H1 (cell line): ENCODE measurements at regions not wholly inside any gene's neighbourhood (a gene's known extent, or its start where the extent isn't known, plus 50 kb on each side); places are given as distances from the start of the nearest gene placed in this dataset.
A peak's percentile ranks its signal among the peaks of the same experiment; 100 is the strongest.

Source experiments
- CTCF ChIA-PET: fragments of 300-600 bp; sonication (Branson Sonifier 250); formaldehyde crosslinking; loops from one replicate; lab custom pipeline; 2021; ENCODE audit not compliant: partially characterized antibody; lab: Charles Lee
- POLR2A ChIA-PET: fragments of 300-600 bp; sonication (Branson Sonifier 250); formaldehyde crosslinking; loops from one replicate; lab custom pipeline; 2021; ENCODE audit warnings: inconsistent platforms; ENCODE audit not compliant: partially characterized antibody; lab: Charles Lee
- DNase-seq, 2 experiments: peaks; one replicate each; pipeline versions ENCODE4 v3.0.0 to v3.0.0-alpha.2; 2010 to 2022; ENCODE audit warnings: low spot score in 2 of 2, low read depth in 1 of 2, mixed read lengths in 1 of 2
- FAIRE-seq: peaks from 2 replicates; lab custom pipeline; 2011; peaks lifted over from hg19 to GRCh38; lab: Jason Lieb, UNC
- H2AFZ ChIP-seq: 2 replicates; pipeline ENCODE4 v1.8.1; 2012; ENCODE audit warnings: low read length, inconsistent platforms
- H2AK5ac ChIP-seq: 2 replicates; pipeline ENCODE4 v1.6.1; 2013; ENCODE audit warnings: low read depth, low read length
- H2BK120ac ChIP-seq: replicated peaks from 2 replicates; pipeline ENCODE3; 2013; ENCODE audit warnings: low read depth, low read length, inconsistent platforms
- H2BK12ac ChIP-seq: 2 replicates; pipeline ENCODE4 v1.6.1; 2013; ENCODE audit warnings: low read depth, low read length
- H2BK15ac ChIP-seq: 2 replicates; pipeline ENCODE4 v1.6.1; 2013; ENCODE audit warnings: low read length
- H2BK20ac ChIP-seq: 2 replicates; pipeline ENCODE4 v1.6.1; 2013; ENCODE audit warnings: low read length
- H2BK5ac ChIP-seq: 2 replicates; pipeline ENCODE4 v1.6.1; 2013; ENCODE audit warnings: low read depth, low read length
- H3K14ac ChIP-seq: 2 replicates; pipeline ENCODE4 v1.6.1; 2013; ENCODE audit warnings: inconsistent platforms; ENCODE audit not compliant: insufficient read length
- H3K18ac ChIP-seq: 2 replicates; pipeline ENCODE4 v1.6.1; 2013; ENCODE audit warnings: low read length; ENCODE audit errors: extremely low read depth
- H3K23ac ChIP-seq: 2 replicates; pipeline ENCODE4 v1.6.1; 2013; ENCODE audit warnings: inconsistent platforms; ENCODE audit not compliant: insufficient read length
- H3K23me2 ChIP-seq: 2 replicates; pipeline ENCODE4 v1.6.1; 2013; ENCODE audit warnings: low read depth, low read length
- H3K27ac ChIP-seq: 2 replicates; pipeline ENCODE4 v1.6.1; 2011; ENCODE audit warnings: low read depth, low read length, inconsistent platforms
- H3K27me3 ChIP-seq, 4 experiments: replicated peaks in 1 of 4; 1 replicate in 1 of 4; 2 replicates in 3 of 4; pipeline versions ENCODE4 v1.6.1 to v1.8.1; 2011 to 2013; ENCODE audit warnings: low read length in 3 of 4, mild to moderate bottlenecking in 3 of 4, inconsistent platforms in 2 of 4, mixed read lengths in 2 of 4, moderate library complexity in 1 of 4; ENCODE audit not compliant: control insufficient read depth in 3 of 4, insufficient read depth in 3 of 4; ENCODE audit errors: extremely low read depth in 1 of 4
- H3K36me3 ChIP-seq, 4 experiments: 2 replicates each; pipeline versions ENCODE4 v1.6.1 to v1.8.1; 2011 to 2013; ENCODE audit warnings: mild to moderate bottlenecking in 4 of 4, low read length in 3 of 4, moderate library complexity in 2 of 4, control low read depth in 1 of 4, inconsistent platforms in 1 of 4; ENCODE audit not compliant: insufficient read depth in 4 of 4, control insufficient read depth in 2 of 4
- H3K4ac ChIP-seq: replicated peaks from 2 replicates; pipeline ENCODE3; 2013; ENCODE audit warnings: low read length, low read depth, mixed read lengths, inconsistent platforms; ENCODE audit not compliant: insufficient read length
- H3K4me1 ChIP-seq, 4 experiments: replicated peaks in 1 of 4; 1 replicate in 1 of 4; 2 replicates in 3 of 4; pipeline versions ENCODE4 v1.6.1 to v1.8.1; 2011 to 2013; ENCODE audit warnings: low read length in 3 of 4, inconsistent platforms in 2 of 4, mixed read lengths in 1 of 4; ENCODE audit not compliant: insufficient read depth in 4 of 4, control insufficient read depth in 3 of 4
- H3K4me2 ChIP-seq, 2 experiments: 2 replicates each; pipeline versions ENCODE4 v1.6.1 to v1.8.1; 2011 to 2013; ENCODE audit warnings: low read depth in 2 of 2, low read length in 2 of 2, control low read depth in 1 of 2, inconsistent platforms in 1 of 2, mild to moderate bottlenecking in 1 of 2; ENCODE audit not compliant: insufficient read depth in 1 of 2
- H3K4me3 ChIP-seq, 4 experiments: fragments of 200-600, 300-600 bp in 1 of 4; sonication (generic), shearing (Covaris generic), sonication (Bioruptor Twin) in 1 of 4; 2 replicates each; pipeline versions ENCODE4 v1.5.1 to v1.8.1; 2011 to 2016; ENCODE audit warnings: low read length in 4 of 4, low read depth in 3 of 4, control low read depth in 2 of 4, inconsistent platforms in 2 of 4, mild to moderate bottlenecking in 2 of 4, mixed read lengths in 1 of 4, moderate library complexity in 1 of 4; ENCODE audit not compliant: insufficient read depth in 2 of 4; ENCODE audit errors: extremely low read depth in 1 of 4
- H3K56ac ChIP-seq: replicated peaks from 2 replicates; pipeline ENCODE3; 2013; ENCODE audit warnings: low read depth, mild to moderate bottlenecking, mixed read lengths, low read length, inconsistent platforms; ENCODE audit not compliant: insufficient read length
- H3K79me1 ChIP-seq: 2 replicates; pipeline ENCODE4 v1.6.1; 2013; ENCODE audit warnings: low read depth, low read length, control low read depth
- H3K79me2 ChIP-seq, 2 experiments: 2 replicates each; pipeline versions ENCODE4 v1.6.1 to v1.8.1; 2012 to 2013; ENCODE audit warnings: low read length in 2 of 2, mild to moderate bottlenecking in 2 of 2, inconsistent platforms in 1 of 2; ENCODE audit not compliant: insufficient read depth in 2 of 2, control insufficient read depth in 1 of 2
- H3K9ac ChIP-seq, 4 experiments: replicated peaks in 1 of 4; 1 replicate in 1 of 4; 2 replicates in 3 of 4; pipeline versions ENCODE4 v1.6.1 to v1.8.1; 2011 to 2013; ENCODE audit warnings: low read depth in 3 of 4, low read length in 3 of 4, control low read depth in 2 of 4, mild to moderate bottlenecking in 2 of 4, moderate library complexity in 2 of 4, inconsistent platforms in 1 of 4; ENCODE audit errors: extremely low read depth in 1 of 4
- H3K9me3 ChIP-seq, 2 experiments: 2 replicates each; pipeline versions ENCODE4 v1.6.1 to v1.8.1; 2012 to 2013; ENCODE audit warnings: mild to moderate bottlenecking in 2 of 2, moderate library complexity in 2 of 2, control low read depth in 1 of 2, inconsistent platforms in 1 of 2, low read depth in 1 of 2, low read length in 1 of 2, mixed read lengths in 1 of 2; ENCODE audit not compliant: insufficient read depth in 2 of 2
- H4K20me1 ChIP-seq, 2 experiments: replicated peaks in 1 of 2; 2 replicates each; pipeline versions ENCODE3 to v1.8.1; 2011 to 2013; ENCODE audit warnings: inconsistent platforms in 2 of 2, low read length in 2 of 2, mild to moderate bottlenecking in 1 of 2; ENCODE audit not compliant: insufficient read depth in 2 of 2, control insufficient read depth in 1 of 2
- H4K5ac ChIP-seq: 2 replicates; pipeline ENCODE4 v1.6.1; 2013; ENCODE audit warnings: low read length, low read depth, mixed read lengths, inconsistent platforms; ENCODE audit not compliant: insufficient read length
- H4K8ac ChIP-seq: 2 replicates; pipeline ENCODE4 v1.8.0; 2013; ENCODE audit warnings: mild to moderate bottlenecking, moderate library complexity, low read length, inconsistent platforms; ENCODE audit not compliant: insufficient read depth; ENCODE audit errors: extremely low read depth
- H4K91ac ChIP-seq: replicated peaks from 2 replicates; pipeline ENCODE3; 2013; ENCODE audit warnings: low read length, mixed read lengths, inconsistent platforms; ENCODE audit not compliant: insufficient read length
- CBX5 ChIP-seq: fragments of 300-800, 300-1000 bp; sonication (generic); IDR thresholded peaks from 2 replicates; pipeline ENCODE4 v1.7.1; 2016; ENCODE audit warnings: antibody characterized with exemption, low read length, low read depth
- CBX8 ChIP-seq: fragments of 300-800, 300-1000 bp; sonication (generic); IDR thresholded peaks from 2 replicates; pipeline ENCODE4 v1.7.1; 2016; ENCODE audit warnings: low read depth, low read length, borderline replicate concordance
- CEBPB ChIP-seq: IDR thresholded peaks from 2 replicates; pipeline ENCODE4 v1.6.1; 2012; ENCODE audit warnings: low read depth, low read length
- CHD2 ChIP-seq: IDR thresholded peaks from 2 replicates; pipeline ENCODE4 v1.6.1; 2012; ENCODE audit warnings: low read length, improper control_type of control experiment
- EZH2 ChIP-seq: fragments of 200-600 bp; sonication (generic); IDR thresholded peaks from 2 replicates; pipeline ENCODE4 v1.7.1; 2012; ENCODE audit warnings: low read depth, mild to moderate bottlenecking, moderate library complexity, low read length, inconsistent platforms; ENCODE audit not compliant: severe bottlenecking
- GABPA ChIP-seq: IDR thresholded peaks from 2 replicates; pipeline ENCODE4 v1.6.1; 2011; ENCODE audit warnings: mild to moderate bottlenecking, low read length, moderate library complexity, borderline replicate concordance; ENCODE audit not compliant: insufficient read depth
- HDAC6 ChIP-seq: IDR thresholded peaks from one replicate; pipeline ENCODE4 v1.7.1; 2012; ENCODE audit warnings: low read depth, mild to moderate bottlenecking, inconsistent platforms, low read length, moderate library complexity
- KDM1A ChIP-seq: fragments of 200-600, 300-600 bp; sonication (generic); IDR thresholded peaks from 2 replicates; pipeline ENCODE4 v1.7.1; 2016; ENCODE audit warnings: mild to moderate bottlenecking, low read length, borderline replicate concordance
- KDM5A ChIP-seq: fragments of 200-600 bp; IDR thresholded peaks from 2 replicates; pipeline ENCODE4 v1.7.1; 2012; ENCODE audit warnings: mild to moderate bottlenecking, low read length, inconsistent platforms, mixed read lengths
- SP1 ChIP-seq: IDR thresholded peaks from 2 replicates; pipeline ENCODE4 v1.6.1; 2011; ENCODE audit warnings: low read depth, low read length
- TAF1 ChIP-seq: IDR thresholded peaks from 2 replicates; pipeline ENCODE4 v1.6.1; 2011; ENCODE audit warnings: mild to moderate bottlenecking, low read depth, low read length
- TBP ChIP-seq: IDR thresholded peaks from 2 replicates; pipeline ENCODE4 v1.6.1; 2011; ENCODE audit warnings: low read depth, low read length, improper control_type of control experiment
- TCF12 ChIP-seq: IDR thresholded peaks from 2 replicates; pipeline ENCODE4 v1.6.1; 2011; ENCODE audit warnings: low read depth, mild to moderate bottlenecking, low read length
- WGBS, 2 experiments: shearing (Covaris generic) in 1 of 2; methylation state at CpG; one replicate each; pipeline versions ENCODE4 v1.1.6 to v1.1.7; 2013 to 2015; ENCODE audit warnings: low lambda C conversion rate in 2 of 2, mixed read lengths in 2 of 2, inconsistent platforms in 1 of 2, low coverage in 1 of 2, missing lambda C conversion rate in 1 of 2; ENCODE audit not compliant: insufficient replicate concordance in 2 of 2, insufficient coverage in 1 of 2, insufficient read length in 1 of 2; ENCODE audit errors: extremely low coverage in 1 of 2, missing lambda C conversion rate in 1 of 2; 5-methylcytosine and 5-hydroxymethylcytosine counted together

DNA sequence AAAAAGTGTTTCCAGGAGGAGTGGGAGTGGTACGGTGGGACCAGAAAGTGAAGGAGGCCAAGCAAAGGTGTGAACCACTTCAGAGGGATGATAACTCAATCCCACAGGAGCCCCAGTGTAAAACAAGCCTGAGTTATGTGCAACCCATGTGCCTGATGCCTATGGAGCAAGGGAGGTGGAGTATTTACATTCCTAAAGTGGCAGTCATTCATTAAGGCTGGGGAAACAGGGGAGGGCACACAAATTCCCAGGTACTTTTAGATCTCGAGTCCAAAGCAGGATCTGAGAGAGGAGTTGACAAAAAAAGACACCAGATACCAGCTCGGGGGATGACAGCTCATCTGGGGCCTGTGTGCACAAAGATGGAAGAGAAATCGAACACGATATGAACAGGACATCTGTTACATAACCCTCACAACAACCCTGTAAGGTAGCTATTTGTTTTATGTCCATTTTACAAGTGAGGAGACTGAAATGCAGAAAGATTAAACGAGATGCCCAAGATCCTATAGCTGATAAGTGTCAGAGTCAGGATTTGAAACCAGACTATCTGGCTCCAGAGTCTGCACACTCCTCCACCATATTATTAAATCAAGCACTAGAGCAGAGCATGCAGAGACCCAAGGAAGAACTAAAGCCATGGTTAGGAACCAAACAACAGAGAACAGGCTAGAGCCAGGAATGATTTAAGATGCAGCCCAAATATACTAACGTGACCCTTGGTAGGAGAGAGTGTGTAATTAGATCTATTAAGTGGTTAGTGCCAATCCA, 91.9 kb upstream of the MAPK10 start:
- peak; percentile 28 for FAIRE-seq
- H3K9ac ChIP-seq = no peak overlapping the region
- TF ChIP-seq GABPA (no peak), CBX5 (no peak), CEBPB (no peak), SP1 (no peak), CBX8 (no peak), EZH2 (no peak), KDM5A (no peak), TCF12 (no peak), TBP (no peak), HDAC6 (no peak), CHD2 (no peak), TAF1 (no peak), KDM1A (no peak)

More for the DNA sequence above, 91.9 kb upstream of the MAPK10 start:
- Histone ChIP-seq H2BK120ac (peak overlapping the region; percentile 85), H3K27ac (no peak overlapping the region), H3K23ac (no peak overlapping the region), H4K8ac (no peak overlapping the region), H3K27me3 (no peaks in the 10 kb centered on the region), H2AFZ (no peak overlapping the region), H4K91ac (peak overlapping the region; percentile 83), H3K4me2 (peak overlapping the region in 1 of 2 experiments; percentile 26; a peak in 1 of 4 replicates), H3K4me1 (peaks cover 4 to 20% (median 19%) of the 10 kb centered on the region in 4 experiments; a peak in 6 of 7 replicates), H3K79me2 (no peaks in the 10 kb centered on the region), H2BK20ac (peak overlapping the region; percentile 91; the same call in 1 of the 2 replicates), H3K4ac (peak overlapping the region; percentile 1), H4K5ac (peak overlapping the region; percentile 12), H3K56ac (no peak overlapping the region), H3K36me3 (peaks cover 0 to 4% (median 1%) of the 10 kb centered on the region in 4 experiments; a peak in 1 of 8 replicates), H3K79me1 (no peaks in the 10 kb centered on the region), H3K9me3 (peaks cover 3 to 4% of the 10 kb centered on the region in 2 experiments; a peak in 2 of 4 replicates), H2AK5ac (no peak overlapping the region), H3K23me2 (no peaks in the 10 kb centered on the region), H3K18ac (peak overlapping the region; percentile 28; the same call in 1 of the 2 replicates), H2BK5ac (peak overlapping the region; percentile 41; the same call in 1 of the 2 replicates), H3K14ac (no peak overlapping the region), H2BK15ac (no peak overlapping the region), H4K20me1 (no peaks in the 10 kb centered on the region), H3K4me3 (no peak overlapping the region; a peak in 1 of 8 replicates), H2BK12ac (peak overlapping the region; percentile 41; the same call in 1 of the 2 replicates)
- WGBS, 2 experiments = 82% methylated on average over 7 of the region's 7 CpGs; no CpG with 5 or more reads in 1 of the 2 experiments
- CTCF ChIA-PET = interaction anchor here (0.7 to 3.3 kb wide), 5 partner anchors 9 to 141 kb away, joined by 3 to 13 read pairs (median 4); no protein-coding TSS in a partner anchor
- POLR2A ChIA-PET = interaction anchor here (0.9 kb wide), 1 partner anchor 10 kb away, joined by 3 read pairs; no protein-coding TSS in a partner anchor
- DNase-seq = no peak
